ENCODE measurements at regions not wholly inside any gene's neighbourhood (a gene's known extent, or its start where the extent isn't known, plus 50 kb on each side); places are given as distances from the start of the nearest gene placed in this dataset.

GRCh38 chr1:30418061-30418938, 305.1 kb downstream of the MATN1 start:
- TF ChIP-seq CTCF (IDR thresholded peaks at IDR 0.05) (no peak), POLR2A (IDR thresholded peaks at IDR 0.05) (no peak)

Measured in thyroid gland (tissue), 4 donors.